ENCODE measurements at regions not wholly inside any gene's neighbourhood (a gene's known extent, or its start where the extent isn't known, plus 50 kb on each side); places are given as distances from the start of the nearest gene placed in this dataset.

GRCh38 chr1:232439011-232439410 is 190.9 kb downstream of the SIPA1L2 start:
- no peak for TF ChIP-seq CTCF (IDR thresholded peaks at IDR 0.05 in 8 of 11, conservative IDR thresholded peaks at IDR 0.05 in 3 of 11)
- no peak for TF ChIP-seq POLR2A (IDR thresholded peaks at IDR 0.05)
